Type B pancreatic cell (in vitro differentiated cells): ENCODE measurements at regions not wholly inside any gene's neighbourhood (a gene's known extent, or its start where the extent isn't known, plus 50 kb on each side); places are given as distances from the start of the nearest gene placed in this dataset.
A peak's percentile ranks its signal among the peaks of the same experiment; 100 is the strongest.

Experiments
- DNase-seq: peaks from one replicate; pipeline ENCODE4 v3.0.0; 2021; ENCODE audit warnings: mixed read lengths; ENCODE audit not compliant: unreplicated experiment; ENCODE audit errors: extremely low spot score
- H3K27ac Mint-ChIP-seq: 2 replicates; pipeline ENCODE4 v1.8.0; 2021; ENCODE audit warnings: mild to moderate bottlenecking, mixed read lengths
- H3K27me3 Mint-ChIP-seq: 2 replicates; pipeline ENCODE4 v1.8.0; 2021; ENCODE audit warnings: mixed read lengths
- H3K36me3 Mint-ChIP-seq: 2 replicates; pipeline ENCODE4 v1.8.0; 2021; ENCODE audit warnings: mixed read lengths
- H3K4me1 Mint-ChIP-seq: one replicate; pipeline ENCODE4 v1.8.0; 2021; ENCODE audit warnings: mixed read lengths; ENCODE audit not compliant: unreplicated experiment
- H3K4me3 Mint-ChIP-seq: 2 replicates; pipeline ENCODE4 v1.8.0; 2021; ENCODE audit warnings: mild to moderate bottlenecking, mixed read lengths
- H3K9me3 Mint-ChIP-seq: 2 replicates; pipeline ENCODE4 v1.8.0; 2021; ENCODE audit warnings: mixed read lengths
- TF ChIP-seq, protein P1 (sequence below): fragments of 200-600 bp; sonication (generic); conservative IDR thresholded peaks from 2 replicates; pipeline ENCODE4 v1.5.0; 2021; ENCODE audit warnings: antibody characterized with exemption, mild to moderate bottlenecking

DNA sequence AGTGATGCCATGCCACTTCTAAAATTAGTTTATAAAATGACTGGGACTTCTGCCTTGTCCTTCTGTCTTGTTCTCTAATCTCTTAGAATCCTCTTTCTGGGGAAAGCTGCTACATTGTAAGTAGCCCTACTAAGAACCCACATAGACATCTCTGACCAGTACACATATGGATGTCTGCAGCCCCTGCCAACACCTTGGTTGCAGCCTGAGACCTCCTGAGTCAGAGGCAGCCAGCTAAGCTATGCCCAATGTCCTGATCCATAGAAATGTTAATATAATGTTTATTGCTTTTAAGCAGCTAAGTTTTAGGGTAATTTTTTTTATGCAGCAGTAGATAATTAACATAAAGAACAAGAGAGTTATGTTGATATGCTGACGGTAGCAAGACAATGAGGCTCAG is 1029.5 kb upstream of the INTU start:
- Mint-ChIP-seq H3K27ac (no peak overlapping the region), H3K9me3 (no peaks in the 10 kb centered on the region), H3K4me3 (no peak overlapping the region), H3K27me3 (no peaks in the 10 kb centered on the region), H3K36me3 (no peaks in the 10 kb centered on the region), H3K4me1 (no peaks in the 10 kb centered on the region)
- DNase-seq: no peak
- TF ChIP-seq, protein P1, sequence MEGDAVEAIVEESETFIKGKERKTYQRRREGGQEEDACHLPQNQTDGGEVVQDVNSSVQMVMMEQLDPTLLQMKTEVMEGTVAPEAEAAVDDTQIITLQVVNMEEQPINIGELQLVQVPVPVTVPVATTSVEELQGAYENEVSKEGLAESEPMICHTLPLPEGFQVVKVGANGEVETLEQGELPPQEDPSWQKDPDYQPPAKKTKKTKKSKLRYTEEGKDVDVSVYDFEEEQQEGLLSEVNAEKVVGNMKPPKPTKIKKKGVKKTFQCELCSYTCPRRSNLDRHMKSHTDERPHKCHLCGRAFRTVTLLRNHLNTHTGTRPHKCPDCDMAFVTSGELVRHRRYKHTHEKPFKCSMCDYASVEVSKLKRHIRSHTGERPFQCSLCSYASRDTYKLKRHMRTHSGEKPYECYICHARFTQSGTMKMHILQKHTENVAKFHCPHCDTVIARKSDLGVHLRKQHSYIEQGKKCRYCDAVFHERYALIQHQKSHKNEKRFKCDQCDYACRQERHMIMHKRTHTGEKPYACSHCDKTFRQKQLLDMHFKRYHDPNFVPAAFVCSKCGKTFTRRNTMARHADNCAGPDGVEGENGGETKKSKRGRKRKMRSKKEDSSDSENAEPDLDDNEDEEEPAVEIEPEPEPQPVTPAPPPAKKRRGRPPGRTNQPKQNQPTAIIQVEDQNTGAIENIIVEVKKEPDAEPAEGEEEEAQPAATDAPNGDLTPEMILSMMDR: no peak

- H3K27me3 Mint-ChIP-seq: no peaks in the 10 kb centered on the region
- no peak overlapping the region for H3K4me3 Mint-ChIP-seq
- H3K4me1 Mint-ChIP-seq: no peaks in the 10 kb centered on the region
- H3K36me3 Mint-ChIP-seq: no peaks in the 10 kb centered on the region
- H3K9me3 Mint-ChIP-seq: no peaks in the 10 kb centered on the region
- no peak for DNase-seq
- TF ChIP-seq, protein P1: no peak
- H3K27ac Mint-ChIP-seq: no peak overlapping the region
These were observed 1028.9 kb upstream of the INTU start for GRCh38 chr4:126603825-126604224.

GRCh38 chr4:126604268-126604867 is 1028.4 kb upstream of the INTU start:
- TF ChIP-seq, protein P1: peak; percentile 83
- no peaks in the 10 kb centered on the region for H3K9me3 Mint-ChIP-seq

GRCh38 chr4:126610933-126611332 is 1021.8 kb upstream of the INTU start:
- H3K9me3 Mint-ChIP-seq: no peaks in the 10 kb centered on the region
- TF ChIP-seq, protein P1: no peak
- H3K4me3 Mint-ChIP-seq: no peak overlapping the region
- no peaks in the 10 kb centered on the region for H3K36me3 Mint-ChIP-seq
- no peaks in the 10 kb centered on the region for H3K27me3 Mint-ChIP-seq
- H3K27ac Mint-ChIP-seq: no peak overlapping the region
- no peak for DNase-seq
- H3K4me1 Mint-ChIP-seq: no peaks in the 10 kb centered on the region

More at GRCh38 chr4:126604268-126604867, 1028.4 kb upstream of the INTU start:
- Mint-ChIP-seq H3K27me3 (no peaks in the 10 kb centered on the region), H3K27ac (no peak overlapping the region), H3K4me3 (no peak overlapping the region), H3K4me1 (no peaks in the 10 kb centered on the region), H3K36me3 (no peaks in the 10 kb centered on the region)
- DNase-seq: no peak

GRCh38 chr4:126611900-126612299 is 1020.9 kb upstream of the INTU start:
- H3K27me3 Mint-ChIP-seq: no peaks in the 10 kb centered on the region
- H3K9me3 Mint-ChIP-seq: no peaks in the 10 kb centered on the region
- no peaks in the 10 kb centered on the region for H3K4me1 Mint-ChIP-seq
- DNase-seq: no peak
- no peak overlapping the region for H3K27ac Mint-ChIP-seq
- no peak overlapping the region for H3K4me3 Mint-ChIP-seq
- TF ChIP-seq, protein P1: no peak
- peaks cover 5% of the 10 kb centered on the region for H3K36me3 Mint-ChIP-seq
